Stimulated activated CD8-positive, alpha-beta memory T cell treated with anti-CD3 and anti-CD28 coated beads, Interleukin-2, amount 100 ng/mL, for 48 hours (primary cell): ENCODE measurements at regions not wholly inside any gene's neighbourhood (a gene's known extent, or its start where the extent isn't known, plus 50 kb on each side); places are given as distances from the start of the nearest gene placed in this dataset.
"Not testable (repeated sequence)": the region's sequence is repeated elsewhere in the genome, so short reads cannot be mapped to it uniquely, and the experiment has no call there.

Source experiments
- DNase-seq, 2 donors: peaks; one replicate each; pipeline ENCODE4 v3.0.0-alpha.2; 2020; ENCODE audit warnings: low read depth in 2 of 2

DNA sequence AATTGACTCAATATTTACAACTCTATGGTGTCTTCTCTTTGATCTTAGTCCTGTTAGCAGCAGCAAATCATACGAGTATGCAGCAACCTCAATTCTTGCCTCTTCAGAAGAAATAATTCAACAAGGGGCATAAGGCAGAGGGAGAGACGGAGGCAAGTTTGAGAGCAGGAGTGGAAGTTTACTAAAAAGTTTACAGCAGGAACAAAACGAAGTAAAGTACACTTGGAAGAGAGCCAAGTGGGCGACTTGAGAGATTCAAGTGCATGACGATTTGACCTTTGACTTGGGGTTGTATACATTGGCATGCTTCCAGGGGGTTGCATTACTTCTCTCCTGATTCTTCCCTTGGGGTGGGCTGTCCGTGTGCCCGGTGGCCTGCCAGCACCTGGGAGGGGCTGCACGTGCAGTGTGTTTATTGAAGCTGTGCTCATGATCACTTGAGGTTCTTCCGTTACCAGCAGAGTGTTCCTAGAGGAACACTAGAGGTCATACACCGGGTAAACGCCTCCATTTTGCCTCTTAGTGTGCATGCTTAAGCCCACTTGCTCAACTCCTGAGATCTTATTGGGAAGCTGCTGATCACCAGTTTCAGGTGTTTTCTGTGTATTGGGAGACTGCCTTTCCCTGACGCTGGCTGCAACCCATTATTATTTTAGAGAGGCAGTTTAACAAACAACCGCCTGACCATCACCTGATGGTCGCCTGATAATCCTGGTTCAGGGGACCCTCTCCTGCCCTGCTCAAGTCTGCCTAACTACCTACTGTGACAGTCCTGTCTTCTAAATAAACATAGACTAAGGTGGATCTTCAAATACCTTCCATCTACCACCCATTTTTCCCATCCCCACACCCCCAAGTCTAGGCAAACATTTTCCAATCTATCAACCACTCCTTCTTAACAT, 172.4 kb upstream of the MYLIP start:
- DNase-seq = no peak

DNA sequence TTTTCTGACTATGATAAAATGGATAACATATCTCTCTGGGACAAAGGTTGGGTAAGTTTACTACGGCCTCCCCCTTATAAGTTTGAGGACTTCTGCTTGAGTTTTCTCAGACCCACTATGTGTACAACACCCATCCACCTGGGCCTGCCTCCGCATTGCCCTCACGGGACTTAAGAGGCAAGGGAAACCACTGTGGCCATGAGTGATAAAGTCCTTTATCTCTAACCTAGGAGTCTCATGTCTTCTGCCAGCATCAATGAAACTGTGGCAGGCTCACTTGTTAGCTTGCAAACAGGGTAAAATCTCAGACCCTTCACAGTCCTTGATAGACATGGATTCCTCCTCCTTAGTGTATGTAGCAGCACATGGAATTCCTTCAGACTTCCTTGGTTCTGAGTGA, 173.4 kb upstream of the MYLIP start:
- no peak for DNase-seq

DNA sequence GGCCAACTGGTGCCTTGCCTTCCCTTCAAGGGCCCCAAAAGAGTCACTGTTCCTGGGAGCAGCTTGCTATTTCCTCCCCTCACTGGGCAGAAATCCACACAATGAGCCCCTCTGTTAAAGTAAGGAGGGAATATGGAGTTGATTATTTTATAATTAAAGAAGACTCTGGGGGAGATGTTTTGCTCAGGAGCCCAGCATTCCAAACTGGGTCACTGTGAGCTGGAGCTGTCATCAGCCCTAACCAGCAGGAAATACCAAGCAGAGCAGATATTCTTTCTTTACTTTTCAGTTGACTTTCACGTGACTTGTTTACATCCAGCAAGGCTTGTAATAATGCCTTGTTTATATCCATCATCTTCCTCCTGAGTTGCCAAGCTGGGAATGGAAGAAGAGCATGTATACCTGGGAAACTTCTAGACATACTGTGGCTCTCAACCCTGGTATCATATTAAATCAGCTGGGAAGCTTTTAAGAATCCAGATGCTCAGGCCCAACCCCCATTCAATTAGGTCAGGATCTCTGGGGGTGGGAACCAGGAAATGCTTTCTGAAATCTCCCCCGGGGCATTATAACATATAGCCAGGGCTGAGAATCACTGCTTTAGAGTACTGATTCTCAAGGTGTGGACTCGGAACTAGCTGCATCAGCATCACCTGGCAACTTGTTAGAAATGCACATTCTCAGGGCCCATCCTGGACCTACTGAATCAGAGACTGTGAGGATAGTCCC, 175.6 kb upstream of the MYLIP start:
- no peak for DNase-seq

DNA sequence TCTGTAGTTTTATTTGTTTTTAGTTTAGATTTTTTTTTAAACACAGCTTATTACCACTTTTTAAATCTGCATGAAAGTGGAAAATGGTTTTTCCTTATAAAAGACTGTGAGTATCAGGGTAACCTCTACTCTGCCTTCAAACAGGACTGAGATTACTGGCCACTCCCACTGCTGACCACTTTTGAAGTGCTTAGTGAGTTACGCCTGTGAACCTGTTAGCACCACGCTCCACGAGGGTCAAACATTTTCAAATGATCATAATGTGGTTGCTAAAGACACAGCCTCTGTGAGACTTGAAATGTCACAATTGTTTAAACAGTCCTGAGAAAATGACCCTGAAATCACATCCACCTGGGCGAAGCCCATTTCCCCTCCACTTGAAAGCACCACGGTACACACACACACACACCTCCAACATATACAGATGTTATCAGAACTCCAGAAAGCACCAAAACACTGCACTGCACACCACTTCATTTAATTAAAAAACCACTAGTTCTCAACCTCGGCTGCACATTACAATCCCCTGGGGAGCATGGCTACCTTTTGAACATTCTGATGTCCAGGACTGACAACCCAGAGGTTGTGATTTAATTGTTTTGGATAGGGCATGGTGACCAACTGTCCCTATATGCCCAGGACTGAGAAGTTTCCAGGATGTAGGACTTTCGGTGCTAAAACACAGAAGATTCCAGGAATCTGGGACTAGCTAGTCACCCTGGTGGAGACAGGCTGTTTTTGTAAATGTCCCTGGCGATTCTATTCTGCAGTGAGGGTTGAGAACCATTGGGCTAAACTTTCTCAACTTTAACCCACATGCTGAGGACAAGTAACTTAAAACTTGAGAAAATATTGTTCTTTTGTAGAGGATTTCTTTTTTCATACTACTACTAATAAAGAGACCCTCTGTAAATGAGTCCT, 176.4 kb upstream of the MYLIP start:
- DNase-seq = no peak

DNA sequence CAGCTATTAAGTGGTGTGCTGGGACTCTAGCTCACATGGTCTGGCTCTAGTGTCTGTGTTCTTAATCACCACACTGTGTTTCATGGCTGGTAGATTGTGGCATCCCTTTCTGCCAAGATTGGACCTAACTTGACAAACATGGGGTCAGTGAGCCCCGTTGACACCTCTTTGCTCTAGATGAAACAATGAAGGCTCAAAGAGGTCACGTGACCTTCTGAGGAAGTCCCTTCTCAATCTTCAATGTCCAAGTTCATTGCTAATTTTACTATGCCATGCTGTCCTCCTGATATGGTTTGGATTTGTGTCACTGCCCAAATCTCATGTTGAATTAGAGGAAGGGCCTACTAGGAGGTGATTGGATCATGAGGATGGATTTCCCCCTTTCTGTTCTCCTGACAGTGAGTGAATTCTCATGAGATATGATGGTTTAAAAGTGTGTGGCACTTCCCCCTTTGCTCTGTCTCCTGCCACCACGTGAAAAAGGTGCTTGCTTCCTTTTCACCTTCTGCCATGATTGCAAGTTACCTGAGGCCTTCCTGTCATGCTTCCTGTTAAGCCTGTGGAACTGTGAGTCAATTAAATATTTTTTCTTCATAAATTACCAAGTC, 177.8 kb upstream of the MYLIP start:
- no peak for DNase-seq

DNA sequence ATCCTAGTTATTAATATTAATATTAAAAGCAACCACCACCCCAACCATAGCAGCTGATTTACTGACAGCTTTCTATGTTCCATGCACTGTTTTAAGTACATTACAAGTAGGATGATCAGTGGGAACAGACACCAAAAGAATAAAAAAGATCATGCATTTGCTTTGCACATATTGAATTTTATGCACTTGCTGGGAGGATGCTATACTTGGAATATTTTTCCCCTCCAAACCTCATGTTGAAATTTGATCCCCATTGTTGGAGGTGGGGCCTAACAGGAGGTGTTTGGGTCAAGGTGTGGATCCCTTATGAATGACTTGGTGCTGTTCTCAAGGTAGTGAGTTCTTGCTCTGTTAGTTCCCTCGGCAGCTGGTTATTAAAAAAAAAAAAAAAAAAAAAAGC, 178.9 kb upstream of the MYLIP start:
- DNase-seq = no peak

DNA sequence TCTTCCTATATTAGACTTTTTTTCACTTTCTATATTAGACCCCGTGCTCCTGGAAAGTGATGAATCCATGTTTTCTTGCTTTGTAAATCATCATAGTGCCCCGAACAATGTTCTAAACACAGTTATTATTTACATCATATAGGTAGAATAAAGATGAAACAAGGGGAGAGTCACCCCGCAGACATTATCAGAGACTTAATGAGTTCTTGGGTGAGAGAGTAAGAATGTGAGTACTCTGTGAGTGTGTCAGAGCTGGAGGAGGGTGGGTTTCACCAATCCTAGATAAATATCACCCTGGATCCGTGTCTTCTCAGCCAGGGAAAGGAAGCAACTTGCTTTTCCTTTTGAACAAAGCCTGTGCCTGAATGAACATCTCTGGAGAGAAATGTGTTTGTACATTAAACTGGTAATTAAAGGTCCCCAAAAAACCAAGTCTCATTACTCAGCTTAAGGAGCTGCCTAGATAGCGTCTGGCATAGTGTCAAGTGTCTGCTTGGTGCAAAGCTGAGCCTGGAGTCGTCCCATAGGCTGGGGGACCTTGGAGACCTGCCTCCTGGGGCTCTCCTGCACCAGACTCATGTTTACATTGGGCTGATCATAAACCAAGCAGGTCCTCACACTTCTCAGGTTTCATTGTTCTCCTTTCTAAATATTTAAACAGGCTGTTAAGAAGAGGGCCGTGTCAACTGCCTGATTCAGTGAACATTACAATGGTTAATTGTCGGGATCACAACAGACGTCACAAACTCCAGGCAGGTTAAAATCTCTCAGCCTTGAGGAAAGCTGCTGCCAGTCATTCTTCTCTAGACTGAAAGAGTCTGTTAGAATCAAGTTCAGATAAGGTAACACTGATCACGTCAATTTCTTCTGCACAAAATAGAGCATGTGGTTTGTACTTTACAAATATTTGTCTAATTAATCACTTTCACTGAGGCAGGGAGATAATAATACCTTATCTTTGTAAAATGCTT, 179.7 kb upstream of the MYLIP start:
- DNase-seq = no peak

DNA sequence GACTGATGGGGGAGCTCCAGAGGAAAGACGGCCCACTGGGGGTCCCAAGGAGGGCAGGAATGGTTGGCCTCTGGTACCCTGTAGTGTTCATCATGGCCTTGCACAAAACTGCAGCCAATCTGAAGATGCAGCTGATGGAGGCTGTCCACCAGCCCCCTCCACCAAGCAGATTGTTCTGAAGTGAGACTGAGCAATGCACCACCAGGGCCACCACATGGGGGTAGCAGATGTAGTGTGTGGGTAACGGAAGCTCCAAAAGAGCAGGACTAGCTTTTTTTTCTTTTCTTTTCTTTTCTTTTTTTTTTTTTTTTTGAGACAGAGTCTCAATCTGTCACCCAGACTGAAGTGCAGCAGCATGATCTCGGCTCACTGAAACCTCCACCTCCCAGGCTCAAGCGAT, 181.0 kb upstream of the MYLIP start:
- no peak for DNase-seq

DNA sequence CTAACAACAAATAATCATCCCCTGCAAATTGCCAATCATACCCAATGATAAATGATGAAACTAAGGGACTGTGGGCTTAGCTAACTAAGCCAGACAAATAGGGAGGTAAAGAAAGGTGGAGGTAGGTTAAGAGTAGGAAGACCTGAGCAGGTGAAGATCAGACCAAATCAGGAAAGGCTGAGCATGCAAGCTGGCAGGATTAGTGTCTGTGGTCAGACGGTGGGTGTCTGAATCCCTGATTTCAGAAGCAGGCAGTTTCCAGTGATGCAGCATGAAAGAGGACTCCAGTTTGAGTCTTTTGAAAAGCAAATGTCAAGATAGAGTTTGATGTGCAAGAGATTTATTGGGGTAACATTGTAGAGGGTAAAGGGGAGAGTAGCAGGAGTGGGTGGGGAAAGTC, 181.4 kb upstream of the MYLIP start:
- no peak for DNase-seq

DNA sequence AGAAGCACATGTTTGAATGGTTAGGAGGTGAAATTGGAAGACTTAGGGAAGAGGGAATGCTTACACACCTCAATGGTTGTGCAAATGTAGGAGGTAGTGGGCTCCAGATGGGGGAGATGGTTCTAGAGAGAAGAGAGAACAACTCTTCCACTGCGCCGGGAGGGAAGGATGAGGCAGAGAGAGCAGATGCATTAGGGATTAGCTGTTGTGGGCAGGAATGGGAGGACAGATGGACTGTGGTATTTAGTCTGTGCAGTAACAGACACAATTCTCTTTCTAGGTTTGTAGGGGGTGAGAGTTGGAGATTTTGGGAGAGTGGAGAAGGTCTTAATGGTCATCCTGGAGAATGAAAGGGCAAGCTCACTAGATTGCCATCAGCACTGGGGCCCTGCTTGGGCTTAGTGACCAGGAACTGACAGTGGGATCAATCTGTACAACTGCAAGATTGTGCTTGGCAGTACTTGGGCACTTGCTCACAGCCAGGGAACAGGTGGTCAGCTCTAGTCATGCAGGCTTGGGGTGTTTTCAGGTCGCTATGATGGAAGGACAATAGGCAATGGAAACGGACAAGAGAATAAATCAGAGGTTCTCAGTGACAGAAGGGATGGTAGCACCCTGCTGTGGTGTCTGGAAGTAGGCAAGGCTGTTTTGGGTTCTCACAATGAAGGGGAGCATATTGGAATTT, 182.0 kb upstream of the MYLIP start:
- DNase-seq = no peak

DNA sequence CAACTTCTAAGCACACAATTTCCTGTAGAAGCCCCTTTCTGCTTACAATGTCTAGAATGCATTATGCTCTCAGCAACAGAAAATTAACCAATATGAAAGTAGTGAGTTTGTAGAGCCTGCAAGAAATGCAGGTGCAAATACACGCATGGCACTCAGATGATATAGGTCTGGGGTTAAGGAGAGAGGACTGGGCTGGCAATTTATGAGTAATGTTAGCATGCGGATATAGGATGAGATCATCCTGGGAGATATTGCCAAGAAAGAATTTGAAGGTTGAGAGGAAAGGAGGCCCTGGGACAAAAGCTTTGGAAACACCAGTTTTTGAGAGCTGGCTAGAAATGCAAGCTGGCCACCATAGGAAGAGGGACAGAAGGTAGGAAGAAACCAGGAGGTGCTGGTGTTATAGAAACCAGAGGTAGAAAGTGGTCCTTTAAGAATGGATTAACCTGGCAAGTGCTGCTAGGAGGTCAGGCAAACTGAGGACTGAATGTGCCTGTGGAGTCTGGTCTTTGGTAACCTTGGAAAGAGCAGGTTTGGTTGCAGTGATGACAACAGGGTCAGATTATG, 183.2 kb upstream of the MYLIP start:
- DNase-seq = no peak

DNA sequence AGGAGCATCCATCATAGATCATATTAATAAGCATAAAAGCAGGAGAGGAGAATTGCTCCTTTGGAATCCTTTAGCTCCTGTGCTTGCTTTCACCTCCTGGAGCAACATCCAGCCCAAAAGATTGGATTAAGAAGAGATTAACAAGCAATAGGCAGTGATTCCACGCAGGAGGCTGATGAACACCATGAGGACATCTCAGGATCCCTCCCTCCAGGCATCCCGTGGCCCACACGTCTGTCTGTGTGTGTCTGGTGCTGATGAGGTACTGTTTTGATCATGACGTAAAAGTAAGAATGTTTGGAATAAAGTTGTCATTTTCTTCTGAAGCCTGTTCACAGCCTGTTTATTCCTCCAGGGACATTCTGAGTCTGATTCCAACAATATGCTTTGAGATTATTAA, 185.5 kb upstream of the MYLIP start:
- no peak for DNase-seq

DNA sequence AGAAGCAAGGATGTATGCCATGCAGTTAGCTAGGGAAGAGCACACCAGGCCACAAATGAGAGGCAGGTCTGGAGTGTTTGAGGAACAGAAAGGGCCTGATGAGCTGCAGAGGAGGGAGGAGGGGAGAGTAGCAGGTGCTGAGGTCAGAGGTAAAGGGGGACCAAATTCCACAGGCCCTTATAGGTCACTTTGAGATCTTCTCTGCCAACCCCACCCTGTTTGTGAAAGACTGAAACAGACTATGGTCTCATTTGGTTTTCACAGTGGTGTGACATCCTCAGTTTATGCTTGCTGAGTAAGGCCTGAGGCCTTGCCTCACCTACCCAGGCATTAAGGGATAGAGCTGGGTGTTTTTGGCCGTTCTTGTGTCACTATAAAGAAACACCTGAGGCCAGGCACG, 187.7 kb upstream of the MYLIP start:
- no peak for DNase-seq

DNA sequence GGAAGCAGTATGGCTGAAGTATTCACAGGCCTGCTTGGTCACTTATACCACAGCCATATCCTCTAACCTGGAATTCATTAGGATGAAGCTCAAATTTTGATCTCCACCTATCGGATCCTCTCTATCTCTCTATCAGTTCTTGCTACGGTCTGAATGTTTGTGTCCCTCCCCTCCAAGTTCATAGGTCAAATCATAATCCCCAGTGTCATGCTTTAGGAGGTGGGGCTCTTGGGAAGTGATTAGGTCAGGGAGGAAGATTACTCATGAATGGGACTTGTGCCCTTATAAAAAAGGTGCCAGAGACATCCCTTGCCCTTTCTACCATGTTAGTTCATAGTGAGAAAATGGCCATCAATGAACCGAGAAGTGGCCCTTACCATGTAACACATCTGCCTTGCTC, 190.8 kb upstream of the MYLIP start:
- DNase-seq = no peak

DNA sequence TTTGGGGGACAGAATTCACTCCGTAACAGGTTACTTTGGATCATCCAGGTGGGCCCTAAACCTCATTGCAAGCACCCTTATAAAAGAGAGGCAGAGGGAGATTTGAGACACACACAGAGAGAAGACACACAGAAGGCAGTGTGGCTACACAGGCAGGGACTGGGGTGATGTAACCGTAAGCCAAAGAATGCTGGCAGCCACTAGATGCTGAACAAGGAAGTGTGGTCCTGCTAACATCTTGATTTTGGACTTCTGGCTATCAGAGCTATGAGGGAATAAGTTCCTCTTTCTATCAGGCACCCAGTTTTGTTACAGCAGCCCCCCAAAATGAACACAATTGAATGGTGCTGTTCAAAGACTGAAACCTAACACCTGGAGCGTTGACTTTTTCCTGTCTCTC, 191.3 kb upstream of the MYLIP start:
- DNase-seq = no peak

DNA sequence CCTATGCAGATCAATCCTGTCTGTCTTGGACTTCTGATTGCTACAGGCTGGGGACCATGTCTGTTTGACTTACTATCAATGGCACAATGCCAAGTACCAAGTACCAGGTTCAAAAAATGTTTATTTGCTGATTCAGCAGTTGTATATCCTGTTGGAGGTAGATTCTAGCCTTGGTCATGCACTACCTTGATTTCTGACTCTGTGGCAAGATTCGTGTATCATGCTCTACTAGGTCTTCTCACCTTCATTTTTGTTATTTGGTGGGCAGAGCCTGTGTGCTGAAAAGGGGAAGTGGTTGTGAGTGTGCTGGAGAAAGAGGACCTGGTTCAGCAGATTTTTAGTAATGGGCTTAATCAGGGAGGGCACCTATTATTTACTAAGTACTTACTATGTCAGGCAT, 192.4 kb upstream of the MYLIP start:
- no peak for DNase-seq

DNA sequence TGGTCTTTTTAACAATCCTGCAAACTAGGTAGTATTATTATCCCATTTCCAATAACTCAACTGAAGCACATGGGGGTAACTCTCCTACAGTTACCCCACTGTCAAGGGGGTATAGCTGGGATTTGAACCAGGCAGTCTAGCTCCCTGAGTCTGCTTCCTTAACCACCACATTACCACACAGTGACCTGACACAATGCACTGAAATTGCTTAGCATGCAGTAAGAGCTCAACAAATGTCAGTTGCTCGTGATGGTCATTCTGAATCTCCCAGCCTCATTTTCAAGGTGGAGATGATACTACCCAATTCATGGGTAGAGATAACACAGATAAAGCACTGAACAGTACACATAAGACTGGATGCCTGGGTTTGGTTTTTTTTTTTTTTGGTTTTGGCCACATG, 193.2 kb upstream of the MYLIP start:
- DNase-seq = no peak

DNA sequence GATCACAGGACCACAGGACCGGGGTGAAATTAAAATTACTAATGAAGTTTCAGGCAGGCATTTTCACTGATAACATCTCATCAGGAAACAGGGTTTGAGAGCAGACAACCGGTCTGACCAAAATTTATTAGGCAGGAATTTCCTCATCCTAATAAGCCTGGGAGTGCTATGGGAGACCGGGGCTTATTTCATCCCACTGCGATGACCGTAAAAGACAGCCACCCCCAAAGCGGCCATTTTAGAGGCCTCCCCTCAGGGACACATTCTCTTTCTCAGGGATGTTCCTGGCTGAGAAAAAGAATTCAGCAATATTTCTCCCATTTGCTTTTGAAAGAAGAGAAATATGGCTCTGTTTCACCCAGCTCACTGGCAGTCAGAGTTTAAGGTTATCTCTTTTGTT, 197.2 kb upstream of the MYLIP start:
- not testable (repeated sequence) for DNase-seq

DNA sequence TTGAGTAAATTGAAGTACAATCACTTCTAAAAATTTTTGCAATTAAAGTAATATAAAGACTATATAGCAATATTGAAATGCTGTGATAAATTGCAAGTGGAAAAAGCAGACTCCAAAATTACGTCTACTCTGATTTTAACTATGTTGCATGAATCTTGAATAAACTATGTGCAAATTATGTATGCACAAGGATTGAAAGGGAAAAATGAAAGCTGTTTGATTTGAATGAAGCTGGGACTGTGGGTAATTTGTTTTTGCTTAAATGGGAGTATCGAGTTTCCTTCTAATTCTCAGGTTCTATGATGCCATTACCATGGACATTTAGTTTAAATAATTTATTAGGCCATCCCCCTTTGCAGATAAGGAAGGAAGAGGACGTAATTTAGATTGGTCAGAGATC, 198.7 kb upstream of the MYLIP start:
- DNase-seq = no peak

DNA sequence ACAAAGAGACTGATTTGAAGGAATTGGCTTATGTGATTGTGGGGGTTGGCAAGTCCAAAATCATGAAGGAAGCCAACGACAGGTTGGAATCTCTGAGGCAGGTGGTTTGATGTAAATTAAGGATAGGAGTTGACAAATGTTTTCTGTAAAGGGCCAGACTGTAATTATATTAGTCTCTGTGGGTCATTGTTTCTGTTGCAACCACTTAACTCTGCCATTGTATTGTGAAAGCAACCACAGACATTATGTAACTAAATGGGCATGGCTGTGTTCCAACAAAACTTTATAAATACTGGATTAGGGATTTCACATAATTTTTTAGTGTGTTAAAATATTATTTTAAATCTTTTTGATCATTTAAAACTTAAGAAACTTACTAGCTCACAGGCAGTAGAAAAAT, 199.2 kb upstream of the MYLIP start:
- DNase-seq = no peak
